OCI-LY1 (cell line): ENCODE measurements at regions not wholly inside any gene's neighbourhood (a gene's known extent, or its start where the extent isn't known, plus 50 kb on each side); places are given as distances from the start of the nearest gene placed in this dataset.

Source experiments
- H2AFZ ChIP-seq: fragments of 200-600 bp; sonication (generic), shearing (Covaris generic); 2 replicates; pipeline ENCODE4 v1.6.0; 2014; ENCODE audit warnings: antibody characterized with exemption, mild to moderate bottlenecking, low read length
- H3F3A ChIP-seq: fragments of 200-600 bp; sonication (generic), shearing (Covaris generic); 2 replicates; pipeline ENCODE4 v1.6.0; 2014; ENCODE audit warnings: mild to moderate bottlenecking, antibody characterized with exemption, low read length, moderate library complexity; ENCODE audit not compliant: insufficient read depth
- H3K27ac ChIP-seq: fragments of 200-600 bp; sonication (generic); 2 replicates; pipeline ENCODE4 v1.5.1; 2014; ENCODE audit warnings: low read length, mixed run types, mild to moderate bottlenecking, low read depth; ENCODE audit not compliant: poor library complexity, severe bottlenecking
- H3K27me3 ChIP-seq: fragments of 200-600 bp; sonication (generic); 2 replicates; pipeline ENCODE4 v1.6.0; 2014; ENCODE audit warnings: antibody characterized with exemption, mild to moderate bottlenecking, low read length, moderate library complexity; ENCODE audit not compliant: insufficient read depth
- H3K36me3 ChIP-seq: fragments of 200-600 bp; sonication (generic); 2 replicates; pipeline ENCODE4 v1.6.1; 2014; ENCODE audit warnings: mild to moderate bottlenecking, antibody characterized with exemption, low read length, moderate library complexity, mixed read lengths; ENCODE audit not compliant: insufficient read depth
- H3K4me1 ChIP-seq: fragments of 200-600 bp; sonication (generic); 2 replicates; pipeline ENCODE4 v1.5.1; 2014; ENCODE audit warnings: mild to moderate bottlenecking, low read length, moderate library complexity; ENCODE audit not compliant: insufficient read depth, severe bottlenecking
- H3K4me2 ChIP-seq: fragments of 200-600 bp; sonication (generic), shearing (Covaris generic); 2 replicates; pipeline ENCODE4 v1.6.1; 2014; ENCODE audit warnings: low read length
- H3K4me3 ChIP-seq: fragments of 200-600 bp; sonication (generic); 2 replicates; pipeline ENCODE4 v1.5.1; 2014; ENCODE audit warnings: low read length, low read depth, mild to moderate bottlenecking, mixed read lengths; ENCODE audit not compliant: poor library complexity, severe bottlenecking
- H3K79me2 ChIP-seq: fragments of 200-600 bp; shearing (Covaris generic); 2 replicates; pipeline ENCODE4 v1.6.1; 2016; ENCODE audit warnings: mixed run types, low read length, mixed read lengths; ENCODE audit not compliant: insufficient read depth
- H3K9ac ChIP-seq: fragments of 200-600 bp; sonication (generic), shearing (Covaris generic); 2 replicates; pipeline ENCODE4 v1.6.1; 2014; ENCODE audit warnings: mild to moderate bottlenecking, low read length, mixed read lengths
- H3K9me2 ChIP-seq: fragments of 200-600 bp; sonication (generic), shearing (Covaris generic); 2 replicates; pipeline ENCODE4 v1.6.1; 2014; ENCODE audit warnings: low read depth, mild to moderate bottlenecking, low read length, mixed read lengths
- H3K9me3 ChIP-seq: fragments of 200-600 bp; shearing (Covaris generic); 2 replicates; pipeline ENCODE4 v1.6.1; 2014; ENCODE audit warnings: low read length, mixed read lengths
- H4K20me1 ChIP-seq: fragments of 200-600 bp; sonication (generic), shearing (Covaris generic); 2 replicates; pipeline ENCODE4 v1.6.0; 2016; ENCODE audit warnings: mild to moderate bottlenecking, low read length; ENCODE audit not compliant: insufficient read depth
- EZH2 ChIP-seq: fragments of 200-600 bp; sonication (generic), shearing (Covaris generic); IDR thresholded peaks from 2 replicates; pipeline ENCODE4 v1.8.0; 2017; ENCODE audit warnings: borderline replicate concordance, mixed run types, mild to moderate bottlenecking, antibody characterized with exemption, low read length, moderate library complexity, mixed read lengths
- TF ChIP-seq, protein P1 (sequence below): fragments of 200-600 bp; sonication (generic), shearing (Covaris generic); IDR thresholded peaks from 2 replicates; pipeline ENCODE4 v1.5.1; 2017; ENCODE audit warnings: mild to moderate bottlenecking, antibody characterized with exemption, low read length, moderate library complexity, mixed read lengths

DNA sequence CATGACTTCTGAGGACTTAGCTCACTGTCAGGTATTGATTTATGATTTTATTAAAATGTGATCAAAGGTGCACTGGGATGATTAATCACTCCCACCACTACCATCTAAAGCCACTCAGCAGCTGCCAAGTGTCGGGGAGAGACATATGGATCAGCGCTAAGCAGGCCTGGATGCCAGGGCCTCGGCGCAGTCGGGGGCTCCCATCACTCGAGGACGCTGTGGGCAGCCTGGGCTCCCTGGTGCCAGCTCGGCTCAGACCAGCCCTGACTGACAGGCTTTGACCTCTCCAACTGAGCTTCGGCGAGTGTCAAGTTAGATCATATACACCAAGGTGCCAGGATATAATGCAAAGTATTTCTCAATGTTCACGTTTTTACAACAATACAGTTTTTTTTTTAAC is 267.7 kb downstream of the ACTR3B start:
- H3K36me3 ChIP-seq = no peaks in the 10 kb centered on the region
- H3F3A ChIP-seq = no peaks in the 10 kb centered on the region
- H3K4me3 ChIP-seq = no peak overlapping the region
- no peak overlapping the region for H3K27ac ChIP-seq
- no peak overlapping the region for H3K9ac ChIP-seq
- no peaks in the 10 kb centered on the region for H3K9me2 ChIP-seq
- TF ChIP-seq, protein P1, sequence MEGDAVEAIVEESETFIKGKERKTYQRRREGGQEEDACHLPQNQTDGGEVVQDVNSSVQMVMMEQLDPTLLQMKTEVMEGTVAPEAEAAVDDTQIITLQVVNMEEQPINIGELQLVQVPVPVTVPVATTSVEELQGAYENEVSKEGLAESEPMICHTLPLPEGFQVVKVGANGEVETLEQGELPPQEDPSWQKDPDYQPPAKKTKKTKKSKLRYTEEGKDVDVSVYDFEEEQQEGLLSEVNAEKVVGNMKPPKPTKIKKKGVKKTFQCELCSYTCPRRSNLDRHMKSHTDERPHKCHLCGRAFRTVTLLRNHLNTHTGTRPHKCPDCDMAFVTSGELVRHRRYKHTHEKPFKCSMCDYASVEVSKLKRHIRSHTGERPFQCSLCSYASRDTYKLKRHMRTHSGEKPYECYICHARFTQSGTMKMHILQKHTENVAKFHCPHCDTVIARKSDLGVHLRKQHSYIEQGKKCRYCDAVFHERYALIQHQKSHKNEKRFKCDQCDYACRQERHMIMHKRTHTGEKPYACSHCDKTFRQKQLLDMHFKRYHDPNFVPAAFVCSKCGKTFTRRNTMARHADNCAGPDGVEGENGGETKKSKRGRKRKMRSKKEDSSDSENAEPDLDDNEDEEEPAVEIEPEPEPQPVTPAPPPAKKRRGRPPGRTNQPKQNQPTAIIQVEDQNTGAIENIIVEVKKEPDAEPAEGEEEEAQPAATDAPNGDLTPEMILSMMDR = no peak
- TF ChIP-seq EZH2 = no peak
- no peaks in the 10 kb centered on the region for H3K9me3 ChIP-seq
- H3K4me2 ChIP-seq = no peak overlapping the region
- no peaks in the 10 kb centered on the region for H3K4me1 ChIP-seq
- H2AFZ ChIP-seq = no peak overlapping the region
- no peaks in the 10 kb centered on the region for H4K20me1 ChIP-seq
- no peaks in the 10 kb centered on the region; the same call in 1 of the 2 replicates for H3K27me3 ChIP-seq
- H3K79me2 ChIP-seq = no peaks in the 10 kb centered on the region

GRCh38 chr7:153027904-153028303 is 268.4 kb downstream of the ACTR3B start:
- Histone ChIP-seq H3K36me3 (no peaks in the 10 kb centered on the region), H3K9me3 (no peaks in the 10 kb centered on the region), H3K4me3 (no peak overlapping the region), H3K79me2 (no peaks in the 10 kb centered on the region), H3K4me2 (no peak overlapping the region), H3K9me2 (no peaks in the 10 kb centered on the region), H3K9ac (no peak overlapping the region), H3K4me1 (no peaks in the 10 kb centered on the region), H3K27ac (no peak overlapping the region), H4K20me1 (no peaks in the 10 kb centered on the region), H2AFZ (no peak overlapping the region), H3K27me3 (no peaks in the 10 kb centered on the region; the same call in 1 of the 2 replicates), H3F3A (no peaks in the 10 kb centered on the region)
- TF ChIP-seq EZH2 = no peak

GRCh38 chr7:153030976-153031375 is 271.4 kb downstream of the ACTR3B start:
- Histone ChIP-seq H3K27ac (no peak overlapping the region), H3K79me2 (no peaks in the 10 kb centered on the region), H3K36me3 (no peaks in the 10 kb centered on the region), H4K20me1 (no peaks in the 10 kb centered on the region), H3K9ac (no peak overlapping the region), H3K9me2 (no peaks in the 10 kb centered on the region), H3K9me3 (no peaks in the 10 kb centered on the region), H3K4me2 (no peak overlapping the region), H3K4me1 (no peaks in the 10 kb centered on the region), H3K4me3 (no peak overlapping the region), H3F3A (no peaks in the 10 kb centered on the region), H2AFZ (no peak overlapping the region), H3K27me3 (no peaks in the 10 kb centered on the region; the same call in 1 of the 2 replicates)
- TF ChIP-seq EZH2 = no peak
- TF ChIP-seq, protein P1 = no peak

DNA sequence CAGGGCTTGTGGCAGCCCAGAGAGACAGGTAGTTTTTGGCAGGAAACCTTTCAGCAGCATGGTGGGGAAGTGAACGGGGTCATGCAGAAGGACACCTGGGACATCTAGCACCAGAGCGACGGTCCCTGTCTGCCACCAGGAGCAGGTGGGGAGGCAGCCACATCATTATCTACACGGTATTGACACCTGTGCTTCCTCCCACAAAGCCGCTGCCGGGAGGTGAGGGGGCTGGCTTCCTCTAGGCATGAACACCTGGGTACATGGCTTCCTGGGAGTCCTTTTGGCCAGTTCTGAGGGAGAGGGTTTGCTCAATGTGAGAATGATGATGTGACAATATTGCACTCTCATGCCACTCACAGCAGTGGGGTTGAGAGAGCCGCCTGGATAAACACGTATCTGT is 275.2 kb downstream of the ACTR3B start:
- H3K9ac ChIP-seq = no peak overlapping the region
- no peaks in the 10 kb centered on the region for H4K20me1 ChIP-seq
- H3K27me3 ChIP-seq = peaks cover 3% of the 10 kb centered on the region; the same call in 1 of the 2 replicates
- H3K27ac ChIP-seq = no peak overlapping the region
- no peaks in the 10 kb centered on the region for H3K4me1 ChIP-seq
- H3K9me3 ChIP-seq = no peaks in the 10 kb centered on the region
- H3K4me3 ChIP-seq = no peak overlapping the region
- H3K4me2 ChIP-seq = no peak overlapping the region
- H3F3A ChIP-seq = no peaks in the 10 kb centered on the region
- H3K9me2 ChIP-seq = no peaks in the 10 kb centered on the region
- no peaks in the 10 kb centered on the region for H3K36me3 ChIP-seq
- no peak overlapping the region for H2AFZ ChIP-seq
- TF ChIP-seq EZH2 = no peak
- TF ChIP-seq, protein P1 = no peak
- no peaks in the 10 kb centered on the region for H3K79me2 ChIP-seq
